HEK293 (cell line): ENCODE measurements at regions not wholly inside any gene's neighbourhood (a gene's known extent, or its start where the extent isn't known, plus 50 kb on each side); places are given as distances from the start of the nearest gene placed in this dataset.
"Not testable (repeated sequence)": the region's sequence is repeated elsewhere in the genome, so short reads cannot be mapped to it uniquely, and the experiment has no call there.

Experiments used
- KLF9 ChIP-seq: fragments of 450-650 bp; formaldehyde crosslinking; IDR thresholded peaks from 2 replicates; pipeline ENCODE4 v1.5.1; 2016; ENCODE audit warnings: missing biosample characterization, missing genetic modification characterization, low read depth
- SALL2 ChIP-seq: fragments of 450-650 bp; formaldehyde crosslinking; IDR thresholded peaks from 2 replicates; pipeline ENCODE4 v1.5.0; 2017; ENCODE audit warnings: missing biosample characterization, mild to moderate bottlenecking, missing genetic modification characterization, borderline replicate concordance
- ZNF37A ChIP-seq: fragments of 450-650 bp; IDR thresholded peaks from 2 replicates; pipeline ENCODE4 v1.5.1; 2018; ENCODE audit warnings: missing biosample characterization, missing genetic modification characterization
- TF ChIP-seq, protein P1 (sequence below): fragments of 450-650 bp; formaldehyde crosslinking; IDR thresholded peaks from 2 replicates; pipeline ENCODE4 v1.5.1; 2016; ENCODE audit warnings: missing biosample characterization, missing genetic modification characterization

GRCh38 chr11:80257319-80258015 is 816.6 kb upstream of the TENM4 start:
- not testable (repeated sequence) for TF ChIP-seq ZNF37A; KLF9; SALL2 (tag by site-specific recombination)
- TF ChIP-seq, protein P1, sequence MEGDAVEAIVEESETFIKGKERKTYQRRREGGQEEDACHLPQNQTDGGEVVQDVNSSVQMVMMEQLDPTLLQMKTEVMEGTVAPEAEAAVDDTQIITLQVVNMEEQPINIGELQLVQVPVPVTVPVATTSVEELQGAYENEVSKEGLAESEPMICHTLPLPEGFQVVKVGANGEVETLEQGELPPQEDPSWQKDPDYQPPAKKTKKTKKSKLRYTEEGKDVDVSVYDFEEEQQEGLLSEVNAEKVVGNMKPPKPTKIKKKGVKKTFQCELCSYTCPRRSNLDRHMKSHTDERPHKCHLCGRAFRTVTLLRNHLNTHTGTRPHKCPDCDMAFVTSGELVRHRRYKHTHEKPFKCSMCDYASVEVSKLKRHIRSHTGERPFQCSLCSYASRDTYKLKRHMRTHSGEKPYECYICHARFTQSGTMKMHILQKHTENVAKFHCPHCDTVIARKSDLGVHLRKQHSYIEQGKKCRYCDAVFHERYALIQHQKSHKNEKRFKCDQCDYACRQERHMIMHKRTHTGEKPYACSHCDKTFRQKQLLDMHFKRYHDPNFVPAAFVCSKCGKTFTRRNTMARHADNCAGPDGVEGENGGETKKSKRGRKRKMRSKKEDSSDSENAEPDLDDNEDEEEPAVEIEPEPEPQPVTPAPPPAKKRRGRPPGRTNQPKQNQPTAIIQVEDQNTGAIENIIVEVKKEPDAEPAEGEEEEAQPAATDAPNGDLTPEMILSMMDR (tag by site-specific recombination) = not testable (repeated sequence)
